NCI-H2227 (cell line): ENCODE measurements at regions not wholly inside any gene's neighbourhood (a gene's known extent, or its start where the extent isn't known, plus 50 kb on each side); places are given as distances from the start of the nearest gene placed in this dataset.

Experiments used
- DNase-seq: peaks from one replicate; lab custom pipeline; 2025; ENCODE audit not compliant: unreplicated experiment; lab: John Stamatoyannopoulos, UW

DNA sequence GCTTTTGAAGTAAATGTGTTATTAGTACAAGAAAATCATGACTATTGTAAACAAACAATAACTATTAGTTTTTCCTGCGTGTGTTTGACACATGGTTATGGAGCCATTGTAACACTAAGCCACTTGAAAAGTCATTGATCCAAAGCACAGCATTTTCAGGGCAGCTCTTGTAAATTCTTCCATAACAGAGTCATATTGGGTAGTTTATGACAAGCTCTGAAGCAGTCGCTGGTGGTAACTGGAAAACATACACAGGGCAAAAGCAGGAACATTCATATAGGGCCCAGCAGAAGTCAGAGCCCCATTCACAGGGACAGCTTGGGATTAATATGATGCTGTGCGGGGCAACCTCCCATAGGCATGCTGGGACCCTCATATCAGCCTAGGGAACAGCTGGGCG is 483.2 kb upstream of the PTBP2 start:
- no peak for DNase-seq

DNA sequence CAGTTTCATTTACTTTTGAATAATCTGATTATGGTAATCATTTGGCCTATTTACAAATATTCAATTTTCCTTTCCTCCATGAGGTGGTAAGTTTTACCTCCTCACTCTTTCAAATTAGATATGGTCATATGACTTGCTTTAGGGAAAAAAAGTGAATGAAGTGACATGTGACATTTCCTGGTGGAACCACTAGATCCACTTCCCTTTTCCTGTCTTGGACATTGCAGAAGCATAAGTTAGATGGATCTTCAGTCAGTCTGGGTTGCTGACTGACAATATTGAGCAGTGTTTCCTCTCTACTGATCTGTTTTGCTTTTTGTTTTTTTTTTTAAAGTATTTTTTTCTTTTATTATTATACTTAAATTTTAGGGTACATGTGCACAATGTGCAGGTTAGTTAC is 481.1 kb upstream of the PTBP2 start:
- DNase-seq = no peak

DNA sequence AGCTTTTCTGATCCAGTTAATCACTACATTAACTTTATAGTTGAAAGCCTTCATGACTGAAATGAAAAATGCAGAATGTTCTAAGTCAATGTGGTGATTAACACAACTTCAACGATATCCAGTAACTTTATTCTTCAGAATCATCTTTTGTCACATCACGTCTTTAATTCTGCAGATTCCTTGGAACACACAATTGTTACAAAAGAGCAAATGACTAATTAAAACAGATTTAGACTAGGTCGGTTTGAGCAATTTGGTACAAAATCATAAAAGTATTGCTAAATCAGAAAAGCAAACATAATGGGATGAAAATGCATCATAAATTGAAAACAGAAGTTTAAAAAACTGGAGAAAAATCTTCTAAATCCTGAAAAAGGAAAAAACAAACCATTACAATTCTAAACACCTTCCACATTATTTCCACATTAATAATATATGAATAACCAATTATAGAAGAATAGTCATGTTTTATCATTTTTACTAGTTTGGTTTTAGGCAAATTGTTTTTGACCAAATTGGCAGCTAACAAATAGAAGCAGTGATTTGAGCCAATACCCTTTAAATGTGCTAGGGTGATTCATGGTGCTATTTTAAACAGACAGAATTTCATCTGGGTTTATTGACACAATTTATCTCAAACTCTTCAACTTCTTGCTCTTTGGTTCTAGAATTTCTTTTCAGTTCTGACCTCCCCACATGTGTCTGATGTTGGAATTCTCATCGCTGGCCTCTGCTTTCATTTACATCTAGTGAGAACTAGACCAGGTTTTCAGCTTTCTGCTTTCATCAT is 468.1 kb upstream of the PTBP2 start:
- no peak for DNase-seq

DNA sequence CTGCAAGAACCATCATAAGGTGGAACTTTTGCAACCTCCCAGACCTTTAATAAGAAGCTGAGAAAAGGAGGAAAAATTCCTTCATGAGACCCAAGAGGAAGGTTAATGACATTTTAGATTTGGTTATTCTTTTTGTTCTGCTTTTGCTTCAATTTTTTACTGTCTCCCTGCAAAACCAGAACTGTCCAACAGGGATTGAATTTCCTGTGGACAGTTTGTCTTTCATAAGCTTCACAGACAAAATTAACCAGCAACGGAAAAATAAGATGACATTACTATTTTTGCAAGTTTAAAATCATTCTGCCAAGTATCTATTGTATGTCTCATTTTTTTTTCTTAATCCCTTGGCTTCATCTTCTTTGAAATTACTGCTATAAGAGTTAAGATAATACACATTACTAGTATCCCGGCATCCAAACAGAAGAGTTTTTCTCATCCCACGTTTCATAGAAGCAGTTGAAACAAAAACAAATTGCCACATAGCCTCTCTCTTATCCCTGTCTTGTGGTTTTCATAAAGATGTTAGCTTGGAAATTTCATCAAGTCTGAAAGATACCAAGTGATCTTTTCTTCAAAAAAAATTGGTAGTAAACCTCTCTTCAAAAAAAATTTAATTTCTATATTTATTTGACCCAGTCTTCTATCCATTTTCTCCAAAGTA is 465.3 kb upstream of the PTBP2 start:
- DNase-seq = no peak

DNA sequence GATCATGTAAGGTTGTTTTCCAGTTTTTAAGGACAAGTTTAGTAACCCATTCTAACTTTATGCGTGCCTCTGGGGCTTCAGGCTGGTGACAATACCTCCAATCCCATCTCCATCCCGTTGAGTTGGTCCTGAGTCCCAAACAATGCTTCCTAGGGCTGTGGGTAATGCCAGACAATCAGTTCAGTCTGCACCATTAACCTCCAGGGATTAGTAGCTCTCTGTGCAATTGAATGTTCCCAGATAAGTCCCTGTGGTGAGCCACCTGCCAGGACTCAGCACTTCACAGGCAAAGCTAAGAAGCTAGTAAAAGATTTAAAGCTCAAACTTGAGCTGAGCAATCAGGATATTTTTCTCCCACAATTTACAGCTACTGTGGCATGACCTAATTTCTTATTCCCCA is 462.2 kb upstream of the PTBP2 start:
- DNase-seq = no peak

DNA sequence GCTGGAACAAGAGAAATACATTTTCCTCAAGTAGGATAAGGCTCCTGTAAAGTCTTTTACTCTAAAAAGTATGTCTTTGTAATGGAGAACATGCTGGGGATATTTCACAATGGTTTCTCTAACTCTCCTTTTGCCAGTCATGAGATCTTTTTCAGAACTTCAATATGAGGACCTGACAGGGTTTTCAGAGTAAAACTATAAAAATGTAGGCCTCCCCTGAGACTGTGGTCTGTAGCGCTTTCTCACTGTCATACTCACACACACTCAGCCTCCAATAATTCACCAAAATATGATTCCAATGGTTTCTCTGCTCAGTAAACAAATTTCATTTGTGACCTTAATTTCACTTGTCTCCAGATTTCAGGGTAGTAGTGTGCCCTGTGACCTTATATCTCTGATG is 440.1 kb upstream of the PTBP2 start:
- DNase-seq = no peak

DNA sequence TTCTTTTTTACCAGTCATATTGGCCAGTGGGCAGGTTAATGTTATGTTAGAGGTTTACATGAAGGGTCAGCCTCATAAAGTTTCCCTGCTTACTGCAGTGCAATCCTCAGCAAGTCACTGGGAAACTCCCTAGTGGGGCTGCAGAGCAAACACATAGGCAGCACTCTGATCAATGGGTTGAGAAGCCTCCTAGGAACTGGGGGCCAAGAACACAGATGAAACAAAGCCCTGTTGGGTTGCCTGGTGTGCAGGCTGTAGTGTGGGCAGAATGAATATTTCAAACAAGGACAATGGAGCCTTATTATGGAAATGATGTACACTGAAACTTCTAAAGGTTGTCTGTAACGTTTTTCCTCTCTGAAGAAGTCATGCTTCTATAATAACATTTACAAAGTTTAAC is 431.6 kb upstream of the PTBP2 start:
- no peak for DNase-seq

DNA sequence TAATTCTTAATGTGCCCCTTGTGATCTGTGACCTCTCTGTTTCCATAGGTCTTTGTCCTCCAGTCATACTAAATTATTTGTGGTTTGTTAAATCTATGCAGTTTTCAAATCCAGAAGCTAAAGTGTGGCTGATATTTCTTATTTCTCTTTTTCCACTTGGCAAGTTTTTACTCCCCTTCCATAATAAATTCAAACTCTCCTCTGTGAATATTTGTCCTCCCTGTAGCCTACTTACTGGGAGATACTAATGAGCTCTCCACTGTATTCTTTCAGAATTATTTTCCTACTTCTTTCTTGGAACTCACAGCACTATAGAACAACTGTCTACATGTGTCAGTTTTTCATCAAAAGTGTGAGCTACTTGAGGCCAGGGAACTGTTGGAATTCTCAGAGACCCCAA is 430.8 kb upstream of the PTBP2 start:
- DNase-seq = no peak

DNA sequence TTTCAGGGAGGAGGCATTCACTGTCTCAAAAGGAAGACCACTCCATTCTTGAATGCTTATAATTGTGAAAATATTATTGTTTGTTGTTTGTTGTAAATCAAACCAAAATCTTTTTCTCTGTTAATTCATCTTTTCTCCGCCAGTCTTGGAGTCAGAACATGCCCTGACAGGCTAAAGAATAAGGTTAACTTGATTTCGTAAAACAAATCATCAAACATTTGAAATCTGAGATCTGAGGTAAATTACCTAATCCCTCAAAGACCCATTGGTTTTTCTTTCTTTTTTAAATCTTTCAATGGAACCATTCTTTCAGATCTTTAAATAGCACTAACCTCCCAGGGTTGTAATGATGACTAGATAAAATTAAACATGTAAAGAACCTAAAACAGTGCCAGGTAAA is 430.1 kb upstream of the PTBP2 start:
- no peak for DNase-seq

DNA sequence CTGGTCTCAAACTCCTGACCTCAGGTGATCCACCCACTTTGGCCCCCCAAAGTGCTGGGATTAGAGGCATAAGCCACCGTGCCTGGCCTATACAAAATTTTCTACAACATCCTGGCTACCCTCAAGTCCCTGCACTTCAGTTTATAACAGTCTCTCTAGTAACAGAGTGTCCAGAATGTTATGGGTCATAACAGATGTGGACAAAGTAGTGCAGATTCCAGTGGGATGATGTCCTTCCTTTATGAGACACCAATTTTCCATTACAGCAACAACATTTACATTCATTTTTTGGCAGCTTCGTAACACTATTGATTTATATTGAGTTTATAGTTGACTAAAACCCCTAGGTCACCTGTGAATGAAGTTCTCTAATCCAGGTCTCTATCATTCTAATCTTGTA is 429.4 kb upstream of the PTBP2 start:
- no peak for DNase-seq

DNA sequence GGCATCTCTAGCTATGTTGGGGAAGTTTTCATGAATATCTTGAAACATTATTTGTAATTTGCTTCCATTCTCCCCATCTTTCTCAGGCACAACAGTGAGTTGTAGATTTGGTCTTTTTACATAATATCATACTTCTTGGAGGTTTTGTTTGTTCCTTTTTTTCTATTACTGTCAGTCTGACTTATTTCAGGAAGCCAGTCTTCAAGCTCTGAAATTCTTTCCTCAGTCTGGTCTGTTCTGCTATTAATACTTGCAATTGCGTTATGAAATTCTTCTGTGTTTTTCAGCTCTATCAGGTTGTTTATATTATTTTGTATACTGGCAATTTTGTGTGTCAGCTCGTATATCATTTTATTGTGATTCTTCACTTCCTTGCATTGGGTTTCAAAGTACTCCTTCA is 424.6 kb upstream of the PTBP2 start:
- DNase-seq = no peak

DNA sequence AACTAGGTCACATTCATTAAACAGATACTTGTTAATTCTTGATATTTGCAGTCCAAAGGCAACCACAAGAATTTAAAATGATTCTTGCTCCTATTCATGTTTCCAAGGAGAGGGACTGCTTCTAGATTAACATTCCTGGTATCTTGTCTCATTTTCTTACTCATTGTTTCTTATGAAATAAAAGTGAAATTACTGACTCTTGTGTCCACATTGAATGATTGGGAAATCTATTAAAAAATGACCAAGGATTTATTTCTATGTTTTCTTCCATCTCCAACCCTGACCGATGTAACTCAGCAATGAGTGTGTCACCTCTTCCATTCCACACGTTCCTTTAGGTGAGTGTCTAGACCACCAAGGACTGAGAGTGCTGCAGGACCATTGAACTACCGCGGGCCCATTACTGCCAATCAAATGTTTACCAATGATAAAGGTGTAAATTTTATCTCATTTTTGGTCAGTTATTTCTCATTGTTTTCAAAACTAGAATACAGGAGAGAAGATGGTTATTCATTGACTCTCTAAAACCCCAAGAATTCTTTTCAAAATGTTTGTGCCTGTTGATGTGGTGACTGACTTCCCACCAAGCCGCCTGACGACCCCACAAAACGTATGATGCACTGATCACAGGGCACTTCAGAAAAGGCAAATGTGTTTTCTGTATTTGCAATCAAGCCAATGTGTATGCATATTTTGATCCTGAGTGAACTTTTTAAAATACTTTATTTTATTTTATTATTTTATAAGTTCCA is 414.6 kb upstream of the PTBP2 start:
- no peak for DNase-seq

DNA sequence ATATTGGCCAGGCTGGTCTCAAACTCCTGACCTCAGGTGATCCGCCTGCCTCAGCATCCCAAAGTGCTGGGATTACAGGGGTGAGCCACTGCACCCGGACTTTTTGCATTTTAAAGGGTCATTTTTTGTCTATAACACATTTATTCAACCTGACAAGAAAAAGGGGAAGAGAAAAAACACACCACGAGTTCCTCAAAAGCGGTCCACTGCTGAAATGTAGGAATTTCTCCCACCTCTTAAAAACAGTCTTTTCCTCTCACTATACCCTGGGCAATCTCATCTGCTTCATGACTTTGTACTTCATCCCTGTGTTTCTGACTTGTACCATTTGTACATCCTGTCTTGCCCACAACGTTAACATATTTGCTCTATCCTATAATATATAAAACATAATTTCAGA is 413.3 kb upstream of the PTBP2 start:
- no peak for DNase-seq

DNA sequence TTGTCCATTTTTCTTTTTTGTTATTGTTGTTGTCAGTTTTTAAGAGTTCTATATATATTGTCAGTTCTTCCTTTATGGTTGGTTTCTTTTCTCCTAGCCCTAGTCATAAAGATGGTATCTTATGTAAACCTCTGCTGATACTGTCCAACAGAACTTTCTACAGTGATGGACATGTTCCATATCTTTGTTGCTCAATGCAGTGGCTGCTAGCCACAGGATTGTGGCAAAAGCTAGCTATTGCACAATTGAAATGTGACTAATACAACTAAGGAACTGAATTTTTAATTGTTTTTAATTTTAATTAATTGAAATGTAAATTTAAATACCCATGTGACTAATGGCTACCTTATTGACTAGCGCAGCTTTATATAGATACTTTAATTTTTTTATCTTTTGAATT is 411.8 kb upstream of the PTBP2 start:
- DNase-seq = no peak

DNA sequence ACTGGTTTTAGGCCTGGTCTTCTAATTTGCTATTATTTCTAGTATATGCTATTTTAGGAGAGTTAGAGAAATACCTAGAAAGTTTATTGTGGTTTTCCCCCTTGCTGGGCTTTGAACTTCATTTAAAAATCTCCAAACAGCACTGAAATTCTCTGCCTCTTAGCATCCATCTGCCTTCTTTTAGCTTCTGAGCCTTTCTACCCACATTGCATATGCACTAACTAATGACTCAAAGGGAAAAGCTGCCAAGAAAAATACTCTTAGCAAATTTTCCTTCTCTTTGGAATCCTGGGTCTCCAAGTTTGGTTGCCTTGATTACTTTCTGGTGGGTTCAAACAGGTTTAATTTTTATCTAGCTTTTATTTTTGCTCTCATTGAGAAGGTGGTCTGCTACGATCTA is 408.4 kb upstream of the PTBP2 start:
- DNase-seq = no peak

DNA sequence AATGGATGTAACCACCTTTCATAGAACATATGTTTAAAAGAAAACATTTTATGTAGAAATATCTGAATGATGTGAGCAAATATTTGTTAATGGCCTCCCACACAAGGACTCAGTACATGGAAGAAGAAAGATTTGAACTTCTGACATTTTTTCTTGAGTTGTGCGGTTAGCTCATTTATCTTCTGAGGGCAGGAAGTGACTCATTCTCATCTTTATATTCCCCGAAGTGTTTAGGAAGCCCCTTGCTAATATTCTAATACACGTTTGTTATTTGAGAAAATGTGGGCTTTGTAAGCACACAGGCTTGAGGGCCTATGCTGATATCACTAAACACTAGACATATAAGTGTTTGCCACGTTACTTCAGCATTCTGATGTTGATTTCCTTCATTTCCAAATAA is 392.5 kb upstream of the PTBP2 start:
- DNase-seq = no peak

DNA sequence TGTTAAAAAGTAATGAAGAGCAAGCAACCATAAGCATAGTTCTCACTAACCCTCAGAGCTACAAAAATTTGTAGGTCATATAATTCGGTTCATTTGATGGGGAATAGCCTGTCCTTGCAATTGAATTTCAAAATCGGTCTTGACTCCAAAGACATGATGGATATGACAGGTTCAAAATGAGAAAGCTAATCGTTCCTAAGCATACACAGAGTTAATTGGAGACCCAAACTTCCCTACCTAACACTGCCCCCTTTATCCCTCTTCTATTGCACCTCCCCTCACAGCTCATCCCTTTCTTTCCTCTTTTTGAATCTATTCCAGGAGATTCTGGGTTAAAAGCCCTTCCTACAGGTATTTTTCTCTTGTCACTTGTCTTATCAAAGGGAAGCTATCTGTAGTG is 390.0 kb upstream of the PTBP2 start:
- DNase-seq = no peak

DNA sequence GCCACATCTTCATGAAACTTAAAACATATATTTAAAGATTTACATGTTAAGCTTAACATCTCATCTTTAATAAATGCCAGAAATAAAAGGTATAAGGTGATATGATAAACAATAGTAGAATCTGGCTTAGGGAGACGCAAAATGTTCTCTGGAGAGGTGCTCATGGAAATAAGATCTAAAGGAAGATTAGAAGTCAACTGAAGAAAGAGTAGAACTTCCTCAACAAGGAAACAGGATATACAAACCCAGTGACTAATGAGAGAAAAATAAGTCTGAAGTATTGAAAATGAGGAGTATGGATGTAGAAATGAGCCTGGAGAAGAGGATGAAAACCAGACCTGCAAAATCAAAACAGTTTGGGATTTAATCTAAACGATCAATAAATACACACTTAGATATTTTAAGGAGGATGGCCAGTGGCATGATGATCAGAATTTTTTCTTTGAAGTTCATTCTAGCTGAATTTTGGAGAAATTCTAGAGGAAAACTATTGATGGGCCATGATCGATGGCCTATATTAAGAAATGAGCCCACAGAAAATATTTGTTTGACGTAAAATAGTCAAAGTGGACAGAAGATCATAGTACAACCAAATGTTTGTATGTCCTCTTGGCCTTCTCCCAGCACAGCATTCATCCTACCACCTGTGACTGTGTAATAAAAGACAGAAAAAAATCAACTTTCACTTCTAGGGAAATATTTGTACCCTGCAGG is 387.9 kb upstream of the PTBP2 start:
- DNase-seq = no peak

DNA sequence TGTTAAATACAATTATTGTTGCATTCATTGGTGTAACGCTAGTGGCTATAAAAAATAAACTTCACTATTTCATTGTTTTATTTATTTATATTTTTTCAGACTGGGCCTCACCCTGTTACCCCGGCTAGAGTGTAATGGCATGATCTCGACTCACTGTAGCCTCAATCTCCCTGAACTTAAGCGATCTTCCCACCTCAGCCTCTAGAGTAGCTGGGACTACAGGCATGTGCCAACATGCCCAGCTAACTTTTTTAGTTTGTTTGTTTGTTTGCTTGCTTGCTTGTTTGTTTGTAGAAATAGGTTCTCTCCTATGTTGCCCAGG is 387.4 kb upstream of the PTBP2 start:
- no peak for DNase-seq

DNA sequence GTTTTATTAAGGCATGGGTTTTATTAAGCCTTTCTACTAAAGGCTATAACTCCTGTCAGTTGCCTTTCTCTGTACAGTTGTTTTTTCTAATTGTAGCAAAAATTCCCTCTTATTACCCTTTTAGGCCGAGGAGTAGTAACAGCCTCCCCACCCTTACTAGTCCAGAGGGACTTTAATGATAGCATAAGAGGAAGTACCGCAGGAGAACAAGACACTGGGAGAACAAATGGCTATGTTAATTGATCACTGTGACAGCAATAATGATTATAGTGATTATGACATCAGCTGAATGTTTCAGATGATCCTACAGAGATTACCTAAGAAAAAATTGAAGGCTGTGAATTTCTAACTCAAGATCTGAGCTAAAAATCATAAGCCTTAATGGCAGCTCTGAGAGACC is 383.0 kb upstream of the PTBP2 start:
- no peak for DNase-seq

DNA sequence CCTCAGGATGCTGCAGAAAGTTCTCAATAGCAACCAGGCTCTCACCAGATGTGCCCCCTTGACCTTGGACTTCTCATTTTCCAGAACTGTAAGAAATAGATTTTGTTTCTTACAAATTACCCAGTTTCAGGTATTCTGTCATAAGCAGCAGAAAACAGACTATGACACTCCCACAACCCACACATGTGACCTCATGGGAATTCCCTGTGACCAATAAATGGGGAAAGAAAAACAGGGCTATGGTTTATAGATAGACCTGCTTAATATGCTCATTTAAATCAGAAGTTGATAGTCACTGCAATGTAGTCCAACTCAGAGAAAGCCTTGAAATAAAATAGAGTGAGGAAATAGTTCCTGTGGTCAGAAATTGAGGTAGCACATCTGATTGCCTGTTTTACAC is 380.9 kb upstream of the PTBP2 start:
- DNase-seq = no peak

DNA sequence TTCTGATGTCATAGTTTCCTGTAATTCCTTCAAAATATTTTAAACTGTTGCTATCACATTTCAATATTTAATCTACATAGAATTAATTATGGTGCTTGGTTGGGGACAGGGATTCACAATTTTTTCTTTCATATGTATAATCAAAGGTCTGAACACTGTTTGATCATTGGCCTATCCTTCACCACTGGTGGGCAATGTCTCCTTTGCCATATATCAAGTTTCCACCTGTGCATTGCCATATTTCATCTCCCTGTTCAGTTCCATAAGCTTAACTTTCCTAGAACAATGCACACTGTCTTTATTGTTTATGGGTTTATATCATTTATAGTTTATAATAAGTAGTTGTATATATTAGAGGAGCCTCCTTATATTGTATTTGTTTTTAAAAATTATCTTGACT is 374.9 kb upstream of the PTBP2 start:
- no peak for DNase-seq
